ENCODE measurements at regions not wholly inside any gene's neighbourhood (a gene's known extent, or its start where the extent isn't known, plus 50 kb on each side); places are given as distances from the start of the nearest gene placed in this dataset.

- no peaks in the 10 kb centered on the region for H3K36me3 Mint-ChIP-seq (ENCODE audit: insufficient read depth)
- H3K4me3 Mint-ChIP-seq: no peak overlapping the region
- H3K4me1 Mint-ChIP-seq (ENCODE audit: low read depth in 2 of 2): no peaks in the 10 kb centered on the region
- ATAC-seq (replicated peaks): no peak
- no peak overlapping the region for H3K27ac Mint-ChIP-seq
- H3K27me3 Mint-ChIP-seq: peaks cover 50 to 52% of the 10 kb centered on the region in 2 donors
- no peaks in the 10 kb centered on the region for H3K9me3 Mint-ChIP-seq
- DNase-seq: no peak
Measured at GRCh38 chr20:24761220-24762065, 187.6 kb upstream of the CST7 start.

GRCh38 chr20:24762371-24762770 lies 186.7 kb upstream of the CST7 start:
- ATAC-seq (replicated peaks) (no peak), DNase-seq (no peak)
- Mint-ChIP-seq H3K36me3 (ENCODE audit: insufficient read depth) (no peaks in the 10 kb centered on the region), H3K4me3 (no peak overlapping the region), H3K27ac (no peak overlapping the region), H3K9me3 (no peaks in the 10 kb centered on the region), H3K4me1 (ENCODE audit: low read depth in 2 of 2) (no peaks in the 10 kb centered on the region), H3K27me3 (peaks cover 44 to 46% of the 10 kb centered on the region in 2 donors)

GRCh38 chr20:24762791-24763350 lies 186.2 kb upstream of the CST7 start:
- ATAC-seq (replicated peaks) (no peak), DNase-seq (no peak)
- Mint-ChIP-seq H3K4me1 (ENCODE audit: low read depth in 2 of 2) (no peaks in the 10 kb centered on the region), H3K9me3 (no peaks in the 10 kb centered on the region), H3K36me3 (ENCODE audit: insufficient read depth) (no peaks in the 10 kb centered on the region), H3K27me3 (peaks cover 42 to 49% of the 10 kb centered on the region in 2 donors), H3K4me3 (no peak overlapping the region), H3K27ac (no peak overlapping the region)

- H3K27me3 Mint-ChIP-seq: peaks cover 42 to 55% of the 10 kb centered on the region in 2 donors
- no peaks in the 10 kb centered on the region for H3K9me3 Mint-ChIP-seq
- H3K36me3 Mint-ChIP-seq (ENCODE audit: insufficient read depth): no peaks in the 10 kb centered on the region
- H3K4me1 Mint-ChIP-seq (ENCODE audit: low read depth in 2 of 2): no peaks in the 10 kb centered on the region
- ATAC-seq (replicated peaks) (no peak), DNase-seq (no peak)
- H3K4me3 Mint-ChIP-seq: no peak overlapping the region
- H3K27ac Mint-ChIP-seq: no peak overlapping the region
Measured at GRCh38 chr20:24763386-24764026, 185.6 kb upstream of the CST7 start.

GRCh38 chr20:24764027-24764793 lies 184.9 kb upstream of the CST7 start:
- ATAC-seq (replicated peaks): no peak
- H3K9me3 Mint-ChIP-seq: no peaks in the 10 kb centered on the region

GRCh38 chr20:24764794-24765202 lies 184.3 kb upstream of the CST7 start:
- H3K4me1 Mint-ChIP-seq (ENCODE audit: low read depth in 2 of 2): no peaks in the 10 kb centered on the region
- peaks cover 39 to 59% of the 10 kb centered on the region in 2 donors for H3K27me3 Mint-ChIP-seq
- H3K9me3 Mint-ChIP-seq: no peaks in the 10 kb centered on the region
- DNase-seq (no peak), ATAC-seq (replicated peaks) (no peak)
- H3K27ac Mint-ChIP-seq: no peak overlapping the region
- no peak overlapping the region for H3K4me3 Mint-ChIP-seq
- H3K36me3 Mint-ChIP-seq (ENCODE audit: insufficient read depth): no peaks in the 10 kb centered on the region

More at GRCh38 chr20:24764027-24764793, 184.9 kb upstream of the CST7 start:
- DNase-seq: no peak
- Mint-ChIP-seq H3K36me3 (ENCODE audit: insufficient read depth) (no peaks in the 10 kb centered on the region), H3K27ac (no peak overlapping the region), H3K27me3 (peaks cover 43 to 55% of the 10 kb centered on the region in 2 donors), H3K4me3 (no peak overlapping the region), H3K4me1 (ENCODE audit: low read depth in 2 of 2) (no peaks in the 10 kb centered on the region)

- Mint-ChIP-seq H3K27me3 (peaks cover 44 to 67% of the 10 kb centered on the region in 2 donors), H3K27ac (no peak overlapping the region), H3K4me3 (no peak overlapping the region), H3K9me3 (no peaks in the 10 kb centered on the region), H3K4me1 (ENCODE audit: low read depth in 2 of 2) (no peaks in the 10 kb centered on the region), H3K36me3 (ENCODE audit: insufficient read depth) (no peaks in the 10 kb centered on the region)
- ATAC-seq (replicated peaks): no peak
- DNase-seq: no peak
Measured at GRCh38 chr20:24765316-24766142, 183.5 kb upstream of the CST7 start.

GRCh38 chr20:24766143-24766527 lies 182.9 kb upstream of the CST7 start:
- no peaks in the 10 kb centered on the region for H3K9me3 Mint-ChIP-seq
- H3K27me3 Mint-ChIP-seq: peaks cover 48 to 73% of the 10 kb centered on the region in 2 donors
- no peak for DNase-seq
- H3K4me1 Mint-ChIP-seq (ENCODE audit: low read depth in 2 of 2): no peaks in the 10 kb centered on the region
- H3K27ac Mint-ChIP-seq: no peak overlapping the region
- no peak for ATAC-seq (replicated peaks)
- H3K4me3 Mint-ChIP-seq: no peak overlapping the region
- no peaks in the 10 kb centered on the region for H3K36me3 Mint-ChIP-seq (ENCODE audit: insufficient read depth)

GRCh38 chr20:24766826-24767622 lies 182.0 kb upstream of the CST7 start:
- H3K9me3 Mint-ChIP-seq: no peaks in the 10 kb centered on the region
- peaks cover 57 to 80% of the 10 kb centered on the region in 2 donors for H3K27me3 Mint-ChIP-seq
- H3K4me3 Mint-ChIP-seq: no peak overlapping the region
- H3K4me1 Mint-ChIP-seq (ENCODE audit: low read depth in 2 of 2): no peaks in the 10 kb centered on the region
- ATAC-seq (replicated peaks) (no peak), DNase-seq (no peak)
- no peaks in the 10 kb centered on the region for H3K36me3 Mint-ChIP-seq (ENCODE audit: insufficient read depth)
- H3K27ac Mint-ChIP-seq: no peak overlapping the region

- H3K4me3 Mint-ChIP-seq: no peak overlapping the region
- no peak for DNase-seq
- no peaks in the 10 kb centered on the region for H3K9me3 Mint-ChIP-seq
- no peaks in the 10 kb centered on the region for H3K4me1 Mint-ChIP-seq (ENCODE audit: low read depth in 2 of 2)
- no peak overlapping the region for H3K27ac Mint-ChIP-seq
- ATAC-seq (replicated peaks): no peak
- no peaks in the 10 kb centered on the region for H3K36me3 Mint-ChIP-seq (ENCODE audit: insufficient read depth)
- H3K27me3 Mint-ChIP-seq: peaks cover 64 to 80% of the 10 kb centered on the region in 2 donors
Measured at GRCh38 chr20:24767623-24768100, 181.4 kb upstream of the CST7 start.

- Mint-ChIP-seq H3K4me1 (ENCODE audit: low read depth in 2 of 2) (no peaks in the 10 kb centered on the region), H3K27me3 (peaks cover 64 to 80% of the 10 kb centered on the region in 2 donors), H3K27ac (no peak overlapping the region), H3K9me3 (no peaks in the 10 kb centered on the region), H3K4me3 (no peak overlapping the region), H3K36me3 (ENCODE audit: insufficient read depth) (no peaks in the 10 kb centered on the region)
- ATAC-seq (replicated peaks): no peak
- DNase-seq: no peak
Measured at GRCh38 chr20:24768201-24768636, 180.8 kb upstream of the CST7 start.
